GM06990 (cell line): ENCODE measurements at regions not wholly inside any gene's neighbourhood (a gene's known extent, or its start where the extent isn't known, plus 50 kb on each side); places are given as distances from the start of the nearest gene placed in this dataset.
A peak's percentile ranks its signal among the peaks of the same experiment; 100 is the strongest.

ENCODE experiments used
- DNase-seq: peaks from one replicate; pipeline ENCODE4 v3.0.0-alpha.2; 2011; ENCODE audit not compliant: insufficient read length; ENCODE audit errors: extremely low read depth
- H3K27me3 ChIP-seq: replicated peaks from 2 replicates; pipeline ENCODE4 v1.6.0; 2011; ENCODE audit warnings: low read length; ENCODE audit not compliant: control insufficient read depth, insufficient read depth
- H3K36me3 ChIP-seq: 2 replicates; pipeline ENCODE4 v1.5.1; 2011; ENCODE audit warnings: low read length; ENCODE audit not compliant: control insufficient read depth, insufficient read depth
- H3K4me3 ChIP-seq: replicated peaks from 2 replicates; pipeline ENCODE4 v1.5.1; 2011; ENCODE audit warnings: low read depth, mild to moderate bottlenecking, control low read depth, low read length
- CTCF ChIP-seq: IDR thresholded peaks from 2 replicates; pipeline ENCODE4 v1.5.1; 2011; ENCODE audit warnings: low read length, control low read depth, mild to moderate bottlenecking, inconsistent platforms; ENCODE audit not compliant: insufficient read depth, poor library complexity, severe bottlenecking

GRCh38 chr5:124592891-124593290 lies 153.5 kb downstream of the ZNF608 start:
- Histone ChIP-seq H3K27me3 (no peaks in the 10 kb centered on the region), H3K4me3 (no peak overlapping the region), H3K36me3 (no peaks in the 10 kb centered on the region)
- DNase-seq, result no peak
- no peak for TF ChIP-seq CTCF

GRCh38 chr5:124591583-124591982 lies 154.9 kb downstream of the ZNF608 start:
- no peak for DNase-seq
- Histone ChIP-seq H3K27me3 (no peaks in the 10 kb centered on the region), H3K36me3 (no peaks in the 10 kb centered on the region), H3K4me3 (no peak overlapping the region)
- TF ChIP-seq CTCF, result no peak

GRCh38 chr5:124590686-124591085 lies 155.8 kb downstream of the ZNF608 start:
- DNase-seq, result no peak
- no peak for TF ChIP-seq CTCF
- H3K36me3 ChIP-seq, result no peaks in the 10 kb centered on the region

GRCh38 chr5:124587280-124587679 lies 159.2 kb downstream of the ZNF608 start:
- DNase-seq, result no peak
- TF ChIP-seq CTCF, result no peak
- Histone ChIP-seq H3K4me3 (no peak overlapping the region), H3K36me3 (no peaks in the 10 kb centered on the region), H3K27me3 (no peaks in the 10 kb centered on the region)

More at GRCh38 chr5:124590686-124591085, 155.8 kb downstream of the ZNF608 start:
- Histone ChIP-seq H3K27me3 (no peaks in the 10 kb centered on the region), H3K4me3 (no peak overlapping the region)

GRCh38 chr5:124584991-124585715 lies 161.3 kb downstream of the ZNF608 start:
- Histone ChIP-seq H3K4me3 (no peak overlapping the region), H3K27me3 (no peaks in the 10 kb centered on the region), H3K36me3 (no peaks in the 10 kb centered on the region)
- DNase-seq, result no peak
- peak; percentile 20 for TF ChIP-seq CTCF
